Caco-2 (cell line): ENCODE measurements at regions not wholly inside any gene's neighbourhood (a gene's known extent, or its start where the extent isn't known, plus 50 kb on each side); places are given as distances from the start of the nearest gene placed in this dataset.

Experiments
- BruUV-seq: library from RNA; stranded (reverse); fragments of 400-500 nt; replicated peaks from 2 replicates; lab custom pipeline; 2021; lab: Mats Ljungman, UMichigan
- CTCF ChIA-PET: fragments of 300-600 bp; sonication (Branson Sonifier 250); formaldehyde crosslinking; loops from one replicate; lab custom pipeline; 2022; ENCODE audit warnings: antibody characterized with exemption; lab: Charles Lee
- POLR2A ChIA-PET: fragments of 300-600 bp; sonication (Branson Sonifier 250); formaldehyde crosslinking; loops from one replicate; lab custom pipeline; 2022; ENCODE audit warnings: antibody characterized with exemption; lab: Charles Lee
- DNase-seq, 2 experiments: peaks; one replicate each; pipeline versions ENCODE4 v3.0.0 to v3.0.0-alpha.2; 2020 to 2022
- H3K27me3 ChIP-seq: replicated peaks from 2 replicates; pipeline ENCODE4 v1.6.0; 2011; ENCODE audit warnings: low read length; ENCODE audit not compliant: control insufficient read depth, insufficient read depth
- H3K36me3 ChIP-seq: 2 replicates; pipeline ENCODE4 v1.5.1; 2011; ENCODE audit warnings: low read length; ENCODE audit not compliant: control insufficient read depth, insufficient read depth
- H3K4me1 ChIP-seq: fragments of 250-450 bp; sonication (Bioruptor Pico); 2 replicates; pipeline ENCODE4 v1.5.1; 2020; ENCODE audit warnings: mild to moderate bottlenecking
- H3K4me3 ChIP-seq: 2 replicates; pipeline ENCODE4 v1.5.1; 2011; ENCODE audit warnings: low read depth, mild to moderate bottlenecking, control low read depth, low read length
- H3K9me3 ChIP-seq: fragments of 250-450 bp; sonication (Bioruptor Pico); 2 replicates; pipeline ENCODE4 v1.5.1; 2020; ENCODE audit warnings: mild to moderate bottlenecking, moderate library complexity
- H3K27ac Mint-ChIP-seq: one replicate; pipeline ENCODE4 v1.8.0; 2022; ENCODE audit warnings: mixed read lengths; ENCODE audit not compliant: unreplicated experiment
- H3K27me3 Mint-ChIP-seq: one replicate; pipeline ENCODE4 v1.8.0; 2022; ENCODE audit warnings: mixed read lengths; ENCODE audit not compliant: insufficient read depth, unreplicated experiment
- H3K36me3 Mint-ChIP-seq: one replicate; pipeline ENCODE4 v1.8.0; 2022; ENCODE audit warnings: mild to moderate bottlenecking, mixed read lengths; ENCODE audit not compliant: insufficient read depth, unreplicated experiment
- H3K4me1 Mint-ChIP-seq: one replicate; pipeline ENCODE4 v1.8.0; 2022; ENCODE audit warnings: low read depth, mixed read lengths; ENCODE audit not compliant: unreplicated experiment
- H3K4me3 Mint-ChIP-seq: one replicate; pipeline ENCODE4 v1.8.0; 2022; ENCODE audit warnings: mild to moderate bottlenecking, moderate library complexity, mixed read lengths; ENCODE audit not compliant: unreplicated experiment
- H3K9me3 Mint-ChIP-seq: one replicate; pipeline ENCODE4 v1.8.0; 2022; ENCODE audit warnings: mixed read lengths; ENCODE audit not compliant: unreplicated experiment
- intact Hi-C: fragments of 100-400 bp; cut with micrococcal nuclease; formaldehyde crosslinking; loops from one replicate; pipeline ENCODE4 v1.10.0; 2022; ENCODE audit not compliant: unreplicated experiment
- TF ChIP-seq, protein P1 (sequence below), 2 experiments: fragments of 200-600 bp in 1 of 2; IDR thresholded peaks; 1 replicate in 1 of 2; 2 replicates in 1 of 2; pipeline versions ENCODE4 v1.5.1 to v1.8.0; 2011 to 2022; ENCODE audit warnings: antibody characterized with exemption in 1 of 2, control low read depth in 1 of 2, inconsistent platforms in 1 of 2, low read depth in 1 of 2, low read length in 1 of 2, mild to moderate bottlenecking in 1 of 2, moderate library complexity in 1 of 2; ENCODE audit not compliant: insufficient read depth in 1 of 2, severe bottlenecking in 1 of 2, unreplicated experiment in 1 of 2

DNA sequence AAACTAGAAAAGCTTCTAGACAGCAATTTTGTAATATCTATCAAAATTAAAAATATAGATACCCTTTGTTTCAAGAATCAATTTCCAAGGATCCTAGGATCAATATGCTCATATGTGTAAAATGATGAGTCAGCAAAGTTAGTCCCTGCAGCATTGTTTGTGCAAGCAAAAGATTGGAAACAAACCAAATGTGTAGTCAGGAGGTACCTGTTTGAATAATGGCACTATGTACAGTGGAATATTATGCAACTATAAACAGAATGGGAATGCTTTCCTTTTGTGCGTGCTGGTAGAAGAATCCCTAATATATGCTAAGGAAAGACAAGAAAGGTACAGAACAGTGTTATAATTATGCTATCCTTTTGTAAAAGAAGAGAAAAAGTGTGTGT, 58.5 kb upstream of the PJA2 start:
- Mint-ChIP-seq H3K36me3 (no peaks in the 10 kb centered on the region), H3K27ac (no peak overlapping the region), H3K4me1 (no peaks in the 10 kb centered on the region), H3K27me3 (peaks cover 3% of the 10 kb centered on the region), H3K9me3 (no peaks in the 10 kb centered on the region), H3K4me3 (no peak overlapping the region)
- H3K9me3 ChIP-seq: no peaks in the 10 kb centered on the region
- H3K36me3 ChIP-seq: no peaks in the 10 kb centered on the region
- H3K4me3 ChIP-seq: no peak overlapping the region
- intact Hi-C loops: loop anchor here (1.0 to 5.0 kb wide), 4 partner anchors 58 to 825 kb away; no protein-coding TSS in a partner anchor
- CTCF ChIA-PET: interaction anchor here (1.2 kb wide), 1 partner anchor 97 kb away, joined by 3 read pairs; no protein-coding TSS in a partner anchor
- no peaks in the 10 kb centered on the region for H3K4me1 ChIP-seq
- no TSS peak for BruUV-seq
- TF ChIP-seq, protein P1, sequence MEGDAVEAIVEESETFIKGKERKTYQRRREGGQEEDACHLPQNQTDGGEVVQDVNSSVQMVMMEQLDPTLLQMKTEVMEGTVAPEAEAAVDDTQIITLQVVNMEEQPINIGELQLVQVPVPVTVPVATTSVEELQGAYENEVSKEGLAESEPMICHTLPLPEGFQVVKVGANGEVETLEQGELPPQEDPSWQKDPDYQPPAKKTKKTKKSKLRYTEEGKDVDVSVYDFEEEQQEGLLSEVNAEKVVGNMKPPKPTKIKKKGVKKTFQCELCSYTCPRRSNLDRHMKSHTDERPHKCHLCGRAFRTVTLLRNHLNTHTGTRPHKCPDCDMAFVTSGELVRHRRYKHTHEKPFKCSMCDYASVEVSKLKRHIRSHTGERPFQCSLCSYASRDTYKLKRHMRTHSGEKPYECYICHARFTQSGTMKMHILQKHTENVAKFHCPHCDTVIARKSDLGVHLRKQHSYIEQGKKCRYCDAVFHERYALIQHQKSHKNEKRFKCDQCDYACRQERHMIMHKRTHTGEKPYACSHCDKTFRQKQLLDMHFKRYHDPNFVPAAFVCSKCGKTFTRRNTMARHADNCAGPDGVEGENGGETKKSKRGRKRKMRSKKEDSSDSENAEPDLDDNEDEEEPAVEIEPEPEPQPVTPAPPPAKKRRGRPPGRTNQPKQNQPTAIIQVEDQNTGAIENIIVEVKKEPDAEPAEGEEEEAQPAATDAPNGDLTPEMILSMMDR (IDR thresholded peaks at IDR 0.05; ENCODE audit: insufficient read depth in 1 of 2, low read depth in 1 of 2, low read length in 1 of 2, severe bottlenecking in 1 of 2, unreplicated experiment in 1 of 2): no peak
- H3K27me3 ChIP-seq: no peaks in the 10 kb centered on the region
- POLR2A ChIA-PET: no interaction called here
- DNase-seq: no peak

DNA sequence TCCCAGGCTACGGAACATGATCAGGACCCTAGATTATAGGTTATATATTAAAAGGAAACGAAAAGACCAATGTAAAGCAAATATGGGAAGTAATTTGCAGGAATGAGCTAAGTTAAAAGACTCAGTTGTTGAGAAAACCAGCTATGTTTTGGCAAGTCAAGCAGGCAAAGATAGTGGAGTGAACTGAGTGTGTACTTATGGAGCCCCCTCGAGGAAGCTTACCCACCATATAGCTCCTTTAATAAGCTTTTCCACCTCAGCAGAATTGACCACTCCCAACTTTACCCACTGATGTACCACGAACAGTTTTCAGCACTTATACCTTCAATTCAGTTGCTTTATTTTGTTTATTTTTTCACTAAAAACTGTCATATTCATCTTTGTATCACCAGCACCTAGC, 57.3 kb upstream of the PJA2 start:
- no peak overlapping the region for H3K4me3 Mint-ChIP-seq
- no peak overlapping the region for H3K27ac Mint-ChIP-seq
- Histone ChIP-seq H3K9me3 (no peaks in the 10 kb centered on the region), H3K4me3 (no peak overlapping the region), H3K36me3 (no peaks in the 10 kb centered on the region), H3K4me1 (no peaks in the 10 kb centered on the region), H3K27me3 (no peaks in the 10 kb centered on the region)
- no TSS peak for BruUV-seq
- no peaks in the 10 kb centered on the region for H3K9me3 Mint-ChIP-seq
- POLR2A ChIA-PET: no interaction called here
- TF ChIP-seq, protein P1 (IDR thresholded peaks at IDR 0.05; ENCODE audit: insufficient read depth in 1 of 2, low read depth in 1 of 2, low read length in 1 of 2, severe bottlenecking in 1 of 2, unreplicated experiment in 1 of 2): no peak
- H3K4me1 Mint-ChIP-seq: no peaks in the 10 kb centered on the region
- H3K27me3 Mint-ChIP-seq: peaks cover 3% of the 10 kb centered on the region
- CTCF ChIA-PET: no interaction called here
- intact Hi-C loops: loop anchor here (5.0 kb wide), 1 partner anchor 545 kb away; no protein-coding TSS in a partner anchor
- no peaks in the 10 kb centered on the region for H3K36me3 Mint-ChIP-seq
- DNase-seq: no peak
